PC-3 (cell line): ENCODE measurements at regions not wholly inside any gene's neighbourhood (a gene's known extent, or its start where the extent isn't known, plus 50 kb on each side); places are given as distances from the start of the nearest gene placed in this dataset.

Experiments used
- ATAC-seq: fragments of 200-7000 bp; cut with Tn5 transposase; 2 replicates; pipeline ENCODE4 v1.9.1; 2020; ENCODE audit warnings: mild to moderate bottlenecking, moderate library complexity
- BruUV-seq: library from RNA; stranded (reverse); fragments of 400-500 nt; replicated peaks from 2 replicates; lab custom pipeline; 2021; lab: Mats Ljungman, UMichigan
- CTCF ChIA-PET: fragments of 300-600 bp; sonication (Branson Sonifier 250); formaldehyde crosslinking; loops from one replicate; lab custom pipeline; 2022; ENCODE audit warnings: antibody characterized with exemption; lab: Charles Lee
- POLR2A ChIA-PET: fragments of 300-600 bp; sonication (Branson Sonifier 250); formaldehyde crosslinking; loops from one replicate; lab custom pipeline; 2022; ENCODE audit warnings: antibody characterized with exemption; ENCODE audit not compliant: unreplicated experiment; lab: Charles Lee
- DNase-seq: peaks from one replicate; pipeline ENCODE4 v3.0.0-alpha.2; 2015
- H2AFZ ChIP-seq: fragments of 300-600 bp; sonication (generic); 2 replicates; pipeline ENCODE4 v1.6.0; 2016; ENCODE audit warnings: antibody characterized with exemption, low read length
- H3F3A ChIP-seq: fragments of 300-600 bp; sonication (generic); one replicate; pipeline ENCODE4 v1.6.0; 2017; ENCODE audit warnings: antibody characterized with exemption, low read length, control low read depth, mild to moderate bottlenecking; ENCODE audit not compliant: unreplicated experiment
- H3K27ac ChIP-seq: fragments of 300-600 bp; sonication (generic); 2 replicates; pipeline ENCODE4 v1.5.1; 2016; ENCODE audit warnings: mild to moderate bottlenecking, low read length
- H3K27me3 ChIP-seq: fragments of 300-600 bp; sonication (generic); 2 replicates; pipeline ENCODE4 v1.6.1; 2016; ENCODE audit warnings: low read length, mixed read lengths
- H3K36me3 ChIP-seq: fragments of 300-600 bp; sonication (generic); 2 replicates; pipeline ENCODE4 v1.6.1; 2016; ENCODE audit warnings: low read depth, mixed run types, low read length, mixed read lengths
- H3K4me1 ChIP-seq: fragments of 300-600 bp; sonication (generic); 2 replicates; pipeline ENCODE4 v1.5.1; 2016; ENCODE audit warnings: low read length; ENCODE audit not compliant: insufficient read depth
- H3K4me2 ChIP-seq: fragments of 300-600 bp; sonication (generic); 2 replicates; pipeline ENCODE4 v1.6.0; 2016; ENCODE audit warnings: low read length
- H3K4me3 ChIP-seq: fragments of 300-600 bp; sonication (generic); 2 replicates; pipeline ENCODE4 v1.5.1; 2016; ENCODE audit warnings: mild to moderate bottlenecking, low read length, mixed read lengths
- H3K79me2 ChIP-seq: fragments of 300-600 bp; sonication (generic); 2 replicates; pipeline ENCODE4 v1.6.1; 2017; ENCODE audit warnings: low read length, mixed read lengths
- H3K9ac ChIP-seq: fragments of 300-600 bp; sonication (generic); 2 replicates; pipeline ENCODE4 v1.6.0; 2016; ENCODE audit warnings: mild to moderate bottlenecking, low read length
- H3K9me2 ChIP-seq: fragments of 300-600 bp; sonication (generic); replicated peaks from 2 replicates; pipeline ENCODE4 v1.6.1; 2016; ENCODE audit warnings: mixed run types, low read length, mixed read lengths
- H3K9me3 ChIP-seq: fragments of 300-600 bp; sonication (generic); 2 replicates; pipeline ENCODE4 v1.6.1; 2016; ENCODE audit warnings: low read length, mixed read lengths
- H4K20me1 ChIP-seq: fragments of 300-600 bp; sonication (generic); 2 replicates; pipeline ENCODE4 v1.6.1; 2016; ENCODE audit warnings: low read length, mixed read lengths
- CTCF ChIP-seq: fragments of 300-600 bp; sonication (generic); conservative IDR thresholded peaks from 2 replicates; pipeline ENCODE4 v1.5.1; 2017; ENCODE audit warnings: antibody characterized with exemption, low read depth, mild to moderate bottlenecking, low read length
- EZH2 ChIP-seq: fragments of 300-600 bp; sonication (generic); IDR thresholded peaks from one replicate; pipeline ENCODE4 v1.6.1; 2017; ENCODE audit warnings: antibody characterized with exemption, mild to moderate bottlenecking, low read length; ENCODE audit not compliant: unreplicated experiment
- EZH2phosphoT487 ChIP-seq: fragments of 300-600 bp; sonication (generic); IDR thresholded peaks from 2 replicates; pipeline ENCODE4 v1.6.1; 2018; ENCODE audit warnings: mild to moderate bottlenecking, antibody characterized with exemption, low read length, borderline replicate concordance
- intact Hi-C: fragments of 100-400 bp; cut with micrococcal nuclease; formaldehyde crosslinking; loops from 2 replicates; pipeline ENCODE4 v1.9.0; 2023

- Histone ChIP-seq H3K4me3 (no peak overlapping the region), H3F3A (no peaks in the 10 kb centered on the region), H4K20me1 (no peaks in the 10 kb centered on the region), H3K27ac (no peak overlapping the region), H2AFZ (no peak overlapping the region), H3K4me2 (no peak overlapping the region), H3K4me1 (no peaks in the 10 kb centered on the region), H3K36me3 (no peaks in the 10 kb centered on the region; the same call in 1 of the 2 replicates), H3K9me2 (no peaks in the 10 kb centered on the region), H3K9me3 (no peaks in the 10 kb centered on the region), H3K79me2 (no peaks in the 10 kb centered on the region), H3K27me3 (no peaks in the 10 kb centered on the region), H3K9ac (no peak overlapping the region)
- intact Hi-C loops, result no loop called here
- POLR2A ChIA-PET, result no interaction called here
- ATAC-seq, result no peak
- no peak for TF ChIP-seq CTCF
- no peak for TF ChIP-seq EZH2
- no peak for TF ChIP-seq EZH2phosphoT487
- CTCF ChIA-PET, result no interaction called here
- BruUV-seq, result no TSS peak
- DNase-seq, result no peak
Observed at GRCh38 chr22:34080433-34080832, 160.2 kb upstream of the LARGE1 start.

GRCh38 chr22:34096770-34097169 is 176.5 kb upstream of the LARGE1 start:
- intact Hi-C loops, result no loop called here
- Histone ChIP-seq H3K9me3 (no peaks in the 10 kb centered on the region), H3K36me3 (no peaks in the 10 kb centered on the region), H2AFZ (no peak overlapping the region), H3K9ac (no peak overlapping the region), H3K27ac (no peak overlapping the region), H3K4me2 (no peak overlapping the region), H3K9me2 (no peaks in the 10 kb centered on the region), H4K20me1 (no peaks in the 10 kb centered on the region), H3K27me3 (no peaks in the 10 kb centered on the region), H3K4me1 (no peaks in the 10 kb centered on the region), H3K4me3 (no peak overlapping the region), H3F3A (no peaks in the 10 kb centered on the region), H3K79me2 (no peaks in the 10 kb centered on the region)
- no TSS peak for BruUV-seq
- CTCF ChIA-PET, result no interaction called here
- POLR2A ChIA-PET, result no interaction called here
- TF ChIP-seq CTCF (no peak), EZH2phosphoT487 (no peak), EZH2 (no peak)
- ATAC-seq, result no peak
- DNase-seq, result no peak

GRCh38 chr22:34099278-34099677 is 179.0 kb upstream of the LARGE1 start:
- no peak for ATAC-seq
- Histone ChIP-seq H3K4me3 (no peak overlapping the region), H3K36me3 (no peaks in the 10 kb centered on the region), H3K4me2 (no peak overlapping the region), H3K9me3 (no peaks in the 10 kb centered on the region), H2AFZ (no peak overlapping the region), H3K9ac (no peak overlapping the region), H4K20me1 (no peaks in the 10 kb centered on the region), H3K4me1 (no peaks in the 10 kb centered on the region), H3F3A (no peaks in the 10 kb centered on the region), H3K9me2 (no peaks in the 10 kb centered on the region), H3K27ac (no peak overlapping the region), H3K79me2 (no peaks in the 10 kb centered on the region), H3K27me3 (no peaks in the 10 kb centered on the region)
- intact Hi-C loops, result no loop called here
- ChIA-PET POLR2A (no interaction called here), CTCF (no interaction called here)
- TF ChIP-seq EZH2, result no peak
- no peak for TF ChIP-seq CTCF
- TF ChIP-seq EZH2phosphoT487, result no peak
- no peak for DNase-seq
- no TSS peak for BruUV-seq
